GM12865 (cell line): ENCODE measurements at regions not wholly inside any gene's neighbourhood (a gene's known extent, or its start where the extent isn't known, plus 50 kb on each side); places are given as distances from the start of the nearest gene placed in this dataset.

ENCODE experiments used
- DNase-seq: peaks from one replicate; pipeline ENCODE4 v3.0.0; 2010; ENCODE audit warnings: low read depth
- H3K4me3 ChIP-seq: 2 replicates; pipeline ENCODE4 v1.5.1; 2011; ENCODE audit warnings: mild to moderate bottlenecking, low read depth, low read length, control low read depth
- TF ChIP-seq, protein P1 (sequence below): IDR thresholded peaks from 2 replicates; pipeline ENCODE4 v1.5.1; 2011; ENCODE audit warnings: low read length, control low read depth, low read depth, inconsistent platforms; ENCODE audit not compliant: insufficient read depth; ENCODE audit errors: missing control alignments

DNA sequence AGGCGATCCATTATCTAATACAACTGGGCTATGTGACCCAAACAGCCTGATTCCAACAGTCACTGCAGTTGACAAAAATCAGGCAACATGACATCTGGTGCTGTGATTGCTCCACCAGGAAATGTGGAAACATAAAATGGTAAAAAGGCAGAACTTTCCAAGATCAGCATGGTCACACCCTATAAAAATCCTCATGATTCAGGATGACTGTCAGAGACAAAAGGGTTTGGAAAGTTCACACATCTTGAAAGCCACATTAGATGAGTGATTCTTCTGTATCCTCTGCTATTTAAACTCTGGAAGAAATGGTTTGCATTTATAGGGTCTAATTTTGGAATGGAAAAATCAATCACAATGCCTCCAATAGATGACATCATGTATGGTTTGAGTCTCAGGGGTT is 662.6 kb upstream of the IGFBP3 start:
- no peak for DNase-seq
- no peak overlapping the region for H3K4me3 ChIP-seq
- TF ChIP-seq, protein P1, sequence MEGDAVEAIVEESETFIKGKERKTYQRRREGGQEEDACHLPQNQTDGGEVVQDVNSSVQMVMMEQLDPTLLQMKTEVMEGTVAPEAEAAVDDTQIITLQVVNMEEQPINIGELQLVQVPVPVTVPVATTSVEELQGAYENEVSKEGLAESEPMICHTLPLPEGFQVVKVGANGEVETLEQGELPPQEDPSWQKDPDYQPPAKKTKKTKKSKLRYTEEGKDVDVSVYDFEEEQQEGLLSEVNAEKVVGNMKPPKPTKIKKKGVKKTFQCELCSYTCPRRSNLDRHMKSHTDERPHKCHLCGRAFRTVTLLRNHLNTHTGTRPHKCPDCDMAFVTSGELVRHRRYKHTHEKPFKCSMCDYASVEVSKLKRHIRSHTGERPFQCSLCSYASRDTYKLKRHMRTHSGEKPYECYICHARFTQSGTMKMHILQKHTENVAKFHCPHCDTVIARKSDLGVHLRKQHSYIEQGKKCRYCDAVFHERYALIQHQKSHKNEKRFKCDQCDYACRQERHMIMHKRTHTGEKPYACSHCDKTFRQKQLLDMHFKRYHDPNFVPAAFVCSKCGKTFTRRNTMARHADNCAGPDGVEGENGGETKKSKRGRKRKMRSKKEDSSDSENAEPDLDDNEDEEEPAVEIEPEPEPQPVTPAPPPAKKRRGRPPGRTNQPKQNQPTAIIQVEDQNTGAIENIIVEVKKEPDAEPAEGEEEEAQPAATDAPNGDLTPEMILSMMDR, result no peak

DNA sequence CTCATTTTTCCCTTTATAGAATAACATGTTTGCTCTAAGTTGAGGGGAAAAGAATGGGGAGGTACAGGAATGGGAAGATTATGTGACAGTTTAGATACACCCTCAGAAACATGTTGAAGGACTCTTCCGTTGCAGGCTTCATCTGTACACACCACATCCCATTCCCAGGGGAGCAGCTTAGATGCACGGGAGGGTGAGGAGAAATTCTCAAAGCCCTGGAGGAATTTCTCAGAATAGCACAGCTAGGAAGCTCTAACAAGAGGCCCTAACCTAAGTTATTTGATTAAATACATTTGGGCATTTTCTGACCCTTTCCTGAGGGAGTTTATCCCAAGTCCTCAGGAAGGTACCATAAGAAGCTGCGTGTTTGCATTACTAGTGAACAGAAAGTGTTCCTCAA is 660.2 kb upstream of the IGFBP3 start:
- H3K4me3 ChIP-seq, result no peak overlapping the region

DNA sequence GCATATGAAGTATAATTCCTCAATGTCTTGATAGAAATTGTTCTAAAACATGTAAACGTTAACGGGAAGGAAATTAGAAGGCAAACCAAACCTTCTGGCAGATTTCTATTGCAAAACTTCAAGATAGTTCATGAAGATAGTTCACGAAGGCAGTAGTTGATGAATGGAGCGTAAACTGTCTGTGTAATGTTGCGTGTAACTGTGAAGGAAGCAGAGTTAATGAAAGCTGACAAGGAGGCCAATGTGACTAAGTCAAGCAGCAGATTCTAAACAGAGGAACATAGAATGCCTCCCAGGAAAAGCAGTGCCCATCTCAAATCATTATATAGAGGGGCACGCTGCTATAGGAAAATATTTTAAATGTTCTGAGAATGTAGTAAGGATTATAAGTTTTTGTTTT is 659.7 kb upstream of the IGFBP3 start:
- no peak overlapping the region for H3K4me3 ChIP-seq
- TF ChIP-seq, protein P1, result no peak
- DNase-seq, result no peak

More for the DNA sequence above, 660.2 kb upstream of the IGFBP3 start:
- TF ChIP-seq, protein P1, result no peak
- DNase-seq, result no peak

DNA sequence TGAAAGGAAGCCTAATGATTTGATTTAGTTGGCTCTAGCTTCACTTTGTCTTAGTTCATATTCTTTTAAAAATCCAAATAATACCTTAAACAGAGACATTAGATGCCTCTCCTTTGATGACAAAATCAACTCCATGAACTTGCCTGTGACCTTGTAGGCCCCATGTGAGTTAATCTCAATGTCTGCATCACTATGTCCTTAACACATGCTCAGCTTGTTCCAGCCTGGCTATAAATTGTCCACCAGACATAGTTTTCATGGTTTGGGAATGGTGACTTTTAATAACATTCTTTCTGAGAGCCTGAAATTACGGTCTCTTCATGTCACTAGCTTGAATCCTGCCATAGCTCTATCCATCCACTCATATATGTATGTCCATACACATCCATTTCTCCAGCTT is 656.3 kb upstream of the IGFBP3 start:
- no peak overlapping the region for H3K4me3 ChIP-seq
- DNase-seq, result no peak
- TF ChIP-seq, protein P1, result no peak

DNA sequence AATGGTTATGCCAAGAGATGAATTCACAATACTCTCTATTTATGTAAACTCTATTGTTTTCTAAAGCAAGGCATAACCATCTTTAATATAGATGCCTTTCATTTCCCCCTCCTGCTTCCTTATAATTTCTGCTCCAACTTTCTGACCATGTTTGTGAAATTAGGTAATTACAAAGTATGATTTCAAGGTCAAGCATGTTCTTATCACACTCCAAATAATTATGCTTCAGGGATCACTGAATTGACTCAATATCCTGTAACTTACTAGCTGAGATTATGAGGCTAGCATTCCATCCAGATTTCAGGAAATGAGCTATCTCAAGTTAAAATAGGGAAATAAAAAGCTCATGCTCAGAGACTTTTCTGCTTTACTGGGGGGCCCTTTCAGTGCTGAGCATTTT is 655.9 kb upstream of the IGFBP3 start:
- H3K4me3 ChIP-seq, result no peak overlapping the region
- DNase-seq, result no peak
- TF ChIP-seq, protein P1, result no peak

DNA sequence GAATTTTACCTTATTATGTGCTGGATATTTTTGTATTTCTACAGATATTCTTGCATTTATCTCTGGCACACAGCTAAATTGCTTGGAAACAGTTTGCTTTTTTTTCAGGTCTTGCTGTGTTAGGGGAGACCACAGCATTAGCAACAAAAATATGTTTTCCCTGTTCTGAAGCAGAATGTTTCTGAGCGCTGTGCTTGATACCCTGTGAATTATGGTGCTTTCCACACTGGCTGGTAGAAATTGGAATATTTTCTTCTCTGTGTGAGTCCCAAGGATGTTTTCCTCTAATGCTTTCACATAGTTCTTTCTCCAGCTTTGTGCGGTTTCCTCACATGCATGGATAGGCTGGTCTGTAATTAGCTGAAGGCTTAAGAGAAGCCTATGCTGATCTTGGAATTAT is 651.6 kb upstream of the IGFBP3 start:
- no peak overlapping the region for H3K4me3 ChIP-seq

DNA sequence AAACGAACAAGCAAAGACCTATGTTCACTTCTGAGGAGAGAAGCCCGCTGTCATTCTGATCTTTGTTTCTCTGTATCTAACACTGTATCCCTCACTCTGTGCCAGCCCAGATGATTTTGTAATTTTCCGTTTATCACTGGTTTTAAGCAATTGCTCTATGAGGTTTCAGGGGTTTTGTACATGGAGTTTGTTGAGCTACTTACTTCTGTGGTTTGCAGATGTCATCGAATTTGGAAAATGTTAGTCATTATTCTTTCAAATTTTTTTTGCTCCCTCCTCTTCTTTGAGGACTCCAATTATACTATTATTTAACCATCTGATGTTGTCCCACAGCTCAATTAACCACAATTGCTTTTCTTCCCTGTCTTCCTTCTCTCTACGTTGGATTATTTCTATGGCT is 650.9 kb upstream of the IGFBP3 start:
- no peak for DNase-seq
- TF ChIP-seq, protein P1, result no peak
- H3K4me3 ChIP-seq, result no peak overlapping the region

More for the DNA sequence above, 651.6 kb upstream of the IGFBP3 start:
- no peak for DNase-seq
- TF ChIP-seq, protein P1, result no peak
